Suprapubic skin (tissue), 4 donors: ENCODE measurements at regions not wholly inside any gene's neighbourhood (a gene's known extent, or its start where the extent isn't known, plus 50 kb on each side); places are given as distances from the start of the nearest gene placed in this dataset.

Experiments
- DNase-seq, 2 donors: peaks; one replicate each; pipeline ENCODE4 v3.0.0-alpha.2; 2019; ENCODE audit warnings: low spot score in 2 of 2
- H3K27ac ChIP-seq: fragments of 200-600 bp; sonication (generic); one replicate; pipeline ENCODE4 v1.5.1; 2019
- H3K27me3 ChIP-seq: fragments of 200-600 bp; sonication (generic); one replicate; pipeline ENCODE4 v1.5.1; 2019
- H3K36me3 ChIP-seq: fragments of 200-600 bp; sonication (generic); one replicate; pipeline ENCODE4 v1.5.1; 2019
- H3K4me1 ChIP-seq: fragments of 200-600 bp; sonication (generic); one replicate; pipeline ENCODE4 v1.5.1; 2019
- H3K4me3 ChIP-seq: fragments of 200-600 bp; sonication (generic); one replicate; pipeline ENCODE4 v1.5.1; 2019; ENCODE audit warnings: mild to moderate bottlenecking
- H3K9me3 ChIP-seq: fragments of 200-600 bp; sonication (generic); one replicate; pipeline ENCODE4 v1.5.1; 2019
- EP300 ChIP-seq: sonication (generic); formaldehyde crosslinking; IDR thresholded peaks from one replicate; pipeline ENCODE4 v1.6.1; 2017; ENCODE audit warnings: antibody characterized with exemption
- POLR2A ChIP-seq, 2 donors: fragments of 450-650 bp; IDR thresholded peaks; one replicate each; pipeline ENCODE4 v1.6.1; 2017; ENCODE audit warnings: antibody characterized with exemption in 2 of 2, mild to moderate bottlenecking in 2 of 2, moderate library complexity in 2 of 2
- POLR2AphosphoS5 ChIP-seq, 3 donors: sonication (generic); formaldehyde crosslinking; IDR thresholded peaks; one replicate each; pipeline ENCODE4 v1.6.1; 2017; ENCODE audit warnings: antibody characterized with exemption in 3 of 3
- WGBS: methylation state at CpG from one replicate; pipeline ENCODE4 v1.1.5; 2018; 5-methylcytosine and 5-hydroxymethylcytosine counted together
- TF ChIP-seq, protein P1 (sequence below), 2 donors: fragments of 200-600 bp in 1 of 2; fragments of 450-650 bp in 1 of 2; sonication (generic) in 1 of 2; IDR thresholded peaks; one replicate each; pipeline ENCODE4 v1.5.1; 2016 to 2019; ENCODE audit warnings: antibody characterized with exemption in 2 of 2, mild to moderate bottlenecking in 1 of 2, moderate library complexity in 1 of 2

DNA sequence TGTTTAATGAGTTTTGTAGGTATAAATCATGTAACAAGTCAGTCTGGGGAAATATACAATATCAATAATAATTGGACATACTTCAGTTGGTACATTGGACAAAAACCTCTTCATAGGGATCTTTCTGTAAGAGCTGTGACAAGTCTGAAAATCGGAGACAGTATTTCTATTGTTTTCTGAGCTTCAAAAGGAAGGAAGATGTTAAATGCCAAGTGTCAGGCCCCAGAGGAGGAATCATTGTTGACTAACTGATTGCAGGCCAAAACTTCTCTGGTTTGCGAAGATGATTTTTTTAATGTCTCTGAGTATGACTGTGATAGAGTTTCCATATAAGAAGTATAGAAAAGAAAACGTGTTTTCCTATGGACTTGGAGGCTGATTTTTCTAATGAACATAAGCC, 316.4 kb downstream of the RNF144B start:
- WGBS = 41% methylated on average over 3 of the region's 3 CpGs
- no peak for TF ChIP-seq POLR2A (IDR thresholded peaks at IDR 0.05)
- TF ChIP-seq POLR2AphosphoS5 (IDR thresholded peaks at IDR 0.05) = no peak
- TF ChIP-seq, protein P1, sequence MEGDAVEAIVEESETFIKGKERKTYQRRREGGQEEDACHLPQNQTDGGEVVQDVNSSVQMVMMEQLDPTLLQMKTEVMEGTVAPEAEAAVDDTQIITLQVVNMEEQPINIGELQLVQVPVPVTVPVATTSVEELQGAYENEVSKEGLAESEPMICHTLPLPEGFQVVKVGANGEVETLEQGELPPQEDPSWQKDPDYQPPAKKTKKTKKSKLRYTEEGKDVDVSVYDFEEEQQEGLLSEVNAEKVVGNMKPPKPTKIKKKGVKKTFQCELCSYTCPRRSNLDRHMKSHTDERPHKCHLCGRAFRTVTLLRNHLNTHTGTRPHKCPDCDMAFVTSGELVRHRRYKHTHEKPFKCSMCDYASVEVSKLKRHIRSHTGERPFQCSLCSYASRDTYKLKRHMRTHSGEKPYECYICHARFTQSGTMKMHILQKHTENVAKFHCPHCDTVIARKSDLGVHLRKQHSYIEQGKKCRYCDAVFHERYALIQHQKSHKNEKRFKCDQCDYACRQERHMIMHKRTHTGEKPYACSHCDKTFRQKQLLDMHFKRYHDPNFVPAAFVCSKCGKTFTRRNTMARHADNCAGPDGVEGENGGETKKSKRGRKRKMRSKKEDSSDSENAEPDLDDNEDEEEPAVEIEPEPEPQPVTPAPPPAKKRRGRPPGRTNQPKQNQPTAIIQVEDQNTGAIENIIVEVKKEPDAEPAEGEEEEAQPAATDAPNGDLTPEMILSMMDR (IDR thresholded peaks at IDR 0.05) = no peak
- no peak for TF ChIP-seq EP300
- no peaks in the 10 kb centered on the region for H3K9me3 ChIP-seq
- no peak overlapping the region for H3K4me3 ChIP-seq
- no peaks in the 10 kb centered on the region for H3K4me1 ChIP-seq
- H3K27me3 ChIP-seq = no peaks in the 10 kb centered on the region
- DNase-seq = no peak
- H3K36me3 ChIP-seq = no peaks in the 10 kb centered on the region
- H3K27ac ChIP-seq = no peak overlapping the region

DNA sequence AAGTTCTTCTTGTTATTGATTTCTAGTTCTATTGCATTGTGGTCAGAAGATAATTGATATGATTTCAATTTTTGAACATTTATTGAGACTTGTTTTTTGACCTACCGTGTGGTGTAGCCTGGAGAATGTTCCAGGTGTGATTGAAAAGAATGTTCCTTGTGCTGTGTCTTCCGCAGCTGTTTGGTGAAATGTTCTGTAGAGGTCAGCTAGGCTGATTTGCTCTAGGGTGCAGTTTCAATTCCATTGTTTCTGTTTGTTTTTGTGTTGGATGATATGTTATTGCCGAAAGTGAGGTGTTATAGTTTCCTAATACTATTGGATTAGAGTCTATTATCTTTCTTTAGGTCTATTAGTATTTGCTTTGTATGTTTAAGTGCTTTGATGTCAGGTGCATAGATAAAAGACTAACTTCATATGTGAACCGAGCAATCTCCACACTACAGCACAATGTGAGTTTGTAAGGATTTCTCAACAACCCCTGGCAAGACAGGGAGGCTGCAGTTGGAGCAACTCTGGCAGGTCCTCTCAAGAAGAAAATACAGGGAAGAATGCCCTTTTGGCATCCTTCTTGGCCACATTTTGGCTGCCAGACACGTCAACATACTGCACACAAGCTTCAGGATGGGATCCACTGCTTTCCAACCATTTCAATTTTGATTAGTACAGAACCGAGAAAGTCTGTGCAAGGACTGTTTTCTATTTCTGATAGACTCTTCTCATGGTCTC, 320.7 kb downstream of the RNF144B start:
- Histone ChIP-seq H3K4me1 (no peaks in the 10 kb centered on the region), H3K27ac (no peak overlapping the region), H3K9me3 (no peaks in the 10 kb centered on the region), H3K36me3 (no peaks in the 10 kb centered on the region), H3K27me3 (no peaks in the 10 kb centered on the region), H3K4me3 (no peak overlapping the region)
- WGBS = 73% methylated on average over 6 of the region's 6 CpGs
- TF ChIP-seq POLR2A (IDR thresholded peaks at IDR 0.05) (no peak), EP300 (no peak), POLR2AphosphoS5 (IDR thresholded peaks at IDR 0.05) (no peak)
- TF ChIP-seq, protein P1 (IDR thresholded peaks at IDR 0.05) = no peak
- no peak for DNase-seq

DNA sequence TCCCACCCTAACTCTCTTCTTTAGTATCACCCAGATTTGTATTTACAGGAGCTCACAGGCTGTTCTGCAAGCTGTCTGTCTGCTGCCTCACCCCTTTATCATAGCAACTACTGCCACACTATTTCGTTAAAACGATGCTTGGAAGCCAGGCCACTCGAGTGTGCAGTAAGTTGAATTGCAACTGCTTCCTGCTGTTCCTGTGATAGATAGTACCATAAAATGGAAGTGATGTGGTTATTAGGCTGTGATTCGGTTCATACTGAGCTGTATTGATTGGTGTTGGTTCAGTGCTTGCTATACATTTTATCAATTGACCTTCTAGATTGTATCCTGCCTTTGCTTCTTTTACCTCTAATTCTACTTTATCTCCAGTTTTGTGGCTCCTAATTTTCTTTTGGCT, 325.4 kb downstream of the RNF144B start:
- no peaks in the 10 kb centered on the region for H3K36me3 ChIP-seq
- H3K27me3 ChIP-seq = no peaks in the 10 kb centered on the region
- H3K4me3 ChIP-seq = no peak overlapping the region
- no peak overlapping the region for H3K27ac ChIP-seq
- no peak for DNase-seq
- no peaks in the 10 kb centered on the region for H3K9me3 ChIP-seq
- no peaks in the 10 kb centered on the region for H3K4me1 ChIP-seq
- no peak for TF ChIP-seq POLR2A (IDR thresholded peaks at IDR 0.05)
- TF ChIP-seq, protein P1 (IDR thresholded peaks at IDR 0.05) = no peak
- 72% methylated on average over 4 of the region's 4 CpGs for WGBS

DNA sequence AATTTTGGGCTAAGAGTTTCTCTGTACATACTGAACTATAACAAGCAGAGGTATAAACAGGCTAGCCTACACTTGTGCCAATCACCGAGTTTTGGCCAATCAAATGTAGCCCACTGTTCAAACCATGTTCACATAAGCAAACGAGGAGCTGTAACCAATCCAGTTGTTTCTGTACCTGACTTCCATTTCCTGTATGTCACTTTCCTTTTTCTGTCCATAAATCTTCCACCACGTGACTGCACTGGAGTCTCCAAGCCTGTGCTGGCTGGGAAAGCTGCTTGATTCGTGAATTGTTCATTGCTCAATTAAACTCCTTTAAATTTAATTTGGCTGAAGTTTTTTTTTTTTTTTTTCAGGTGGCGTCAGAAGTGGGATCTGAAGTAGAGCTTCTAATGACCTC, 332.9 kb downstream of the RNF144B start:
- H3K27me3 ChIP-seq = no peaks in the 10 kb centered on the region
- no peaks in the 10 kb centered on the region for H3K36me3 ChIP-seq
- 46% methylated on average over 5 of the region's 5 CpGs for WGBS
- TF ChIP-seq EP300 (no peak), POLR2A (IDR thresholded peaks at IDR 0.05) (no peak), POLR2AphosphoS5 (IDR thresholded peaks at IDR 0.05) (no peak)
- TF ChIP-seq, protein P1 (IDR thresholded peaks at IDR 0.05) = no peak
- H3K9me3 ChIP-seq = no peaks in the 10 kb centered on the region
- no peak for DNase-seq
- H3K4me1 ChIP-seq = no peaks in the 10 kb centered on the region
- H3K27ac ChIP-seq = no peak overlapping the region
- H3K4me3 ChIP-seq = no peak overlapping the region

DNA sequence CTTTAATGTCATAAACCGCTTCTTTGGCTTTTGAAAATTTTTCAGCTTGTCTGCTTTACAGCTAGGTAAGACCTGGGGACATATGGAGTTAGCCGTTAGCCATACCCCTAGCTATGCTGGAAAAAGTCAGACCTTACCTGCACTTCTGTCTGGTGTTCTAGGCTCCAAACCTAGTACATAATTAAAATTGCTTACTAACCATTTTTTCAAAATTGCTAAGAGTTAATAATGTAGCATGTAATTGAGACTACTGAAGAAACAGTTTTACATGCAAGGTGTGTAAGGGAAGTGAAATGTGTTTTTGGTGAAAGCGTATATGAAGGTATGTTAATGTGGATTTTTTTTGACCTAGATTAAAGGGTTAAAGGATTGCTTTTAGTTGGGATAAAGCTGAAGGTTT, 336.9 kb downstream of the RNF144B start:
- DNase-seq = no peak
- 92% methylated on average over 3 of the region's 3 CpGs for WGBS
- Histone ChIP-seq H3K4me1 (no peaks in the 10 kb centered on the region), H3K9me3 (no peaks in the 10 kb centered on the region), H3K4me3 (no peak overlapping the region), H3K27ac (no peak overlapping the region), H3K27me3 (no peaks in the 10 kb centered on the region), H3K36me3 (no peaks in the 10 kb centered on the region)
- TF ChIP-seq POLR2A (IDR thresholded peaks at IDR 0.05) (no peak), POLR2AphosphoS5 (IDR thresholded peaks at IDR 0.05) (no peak), EP300 (no peak)
- TF ChIP-seq, protein P1 (IDR thresholded peaks at IDR 0.05) = no peak
